ENCODE measurements at regions not wholly inside any gene's neighbourhood (a gene's known extent, or its start where the extent isn't known, plus 50 kb on each side); places are given as distances from the start of the nearest gene placed in this dataset.
A peak's percentile ranks its signal among the peaks of the same experiment; 100 is the strongest.

DNA sequence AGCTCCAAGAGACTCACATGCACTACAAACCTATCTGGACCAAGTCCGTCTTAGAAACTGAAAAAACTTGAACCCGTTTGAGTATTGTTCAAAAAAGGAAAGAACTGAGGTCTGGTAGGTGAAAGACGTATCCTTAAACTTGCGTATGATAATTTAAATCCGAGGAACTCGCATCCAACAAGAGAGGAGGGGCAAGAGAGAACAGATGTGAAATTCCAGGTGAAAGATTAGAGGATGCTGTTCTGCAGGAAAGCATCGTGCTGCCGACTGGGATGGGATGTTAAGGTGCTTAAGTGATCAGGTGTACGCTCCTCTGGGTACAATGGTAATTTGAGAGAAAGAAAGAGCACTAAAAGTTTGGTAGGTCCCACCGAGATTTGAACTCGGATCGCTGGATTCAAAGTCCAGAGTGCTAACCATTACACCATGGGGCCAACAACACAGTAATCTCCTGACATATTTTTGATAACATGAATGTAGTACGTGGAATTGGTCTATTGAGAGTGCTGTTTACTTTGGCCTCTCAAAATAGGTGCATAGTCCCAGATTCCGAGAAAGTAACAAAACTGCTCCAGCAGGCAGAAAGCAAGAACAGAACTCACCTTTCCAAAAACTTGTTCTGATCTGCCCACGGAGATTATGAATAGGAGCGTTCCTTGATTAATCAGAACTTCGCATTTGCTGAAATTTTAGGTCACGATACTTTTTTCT, 53.5 kb upstream of the BTN3A2 start:
- DNase-seq: peak; percentile 78

DNA sequence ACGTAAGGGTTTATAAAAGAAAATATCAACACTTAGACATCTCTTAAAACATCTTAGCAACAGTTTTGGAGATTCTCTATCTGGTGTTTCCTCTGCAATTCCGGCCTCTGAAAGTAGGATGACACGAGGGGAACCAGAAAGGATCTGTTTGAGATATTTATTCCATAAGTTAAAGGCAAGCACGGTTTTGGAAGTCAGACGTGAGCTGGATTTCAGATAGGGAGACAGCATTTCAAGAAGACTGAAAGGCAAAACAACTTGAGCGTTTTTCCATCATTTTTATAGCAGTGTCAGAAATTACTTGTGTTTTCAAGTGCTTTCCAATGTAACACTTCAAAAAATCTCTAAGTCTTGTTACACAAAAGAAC, 52.9 kb upstream of the BTN3A2 start:
- Histone ChIP-seq H3K9me3 (replicated peaks; ENCODE audit: control insufficient read depth, low read depth, low read length) (no peaks in the 10 kb centered on the region), H3K4me1 (ENCODE audit: control insufficient read depth, insufficient read depth, low read length) (peaks cover 9% of the 10 kb centered on the region), H3K27ac (ENCODE audit: low read length) (peak overlapping the region; percentile 37), H3K4me3 (ENCODE audit: low read length) (peak overlapping the region; percentile 69), H3K27me3 (ENCODE audit: control insufficient read depth, insufficient read depth, low read length) (no peaks in the 10 kb centered on the region), H3K36me3 (ENCODE audit: control insufficient read depth, insufficient read depth, low read length) (no peaks in the 10 kb centered on the region)
- 0% methylated on average over 2 of the region's 6 CpGs for WGBS (ENCODE audit: insufficient coverage)
- DNase-seq: peak; percentile 41

More for the DNA sequence above, 53.5 kb upstream of the BTN3A2 start:
- under 1% methylated on average over 8 of the region's 18 CpGs for WGBS (ENCODE audit: insufficient coverage)
- Histone ChIP-seq H3K9me3 (replicated peaks; ENCODE audit: control insufficient read depth, low read depth, low read length) (no peaks in the 10 kb centered on the region), H3K4me3 (ENCODE audit: low read length) (peak overlapping the region; percentile 69), H3K36me3 (ENCODE audit: control insufficient read depth, insufficient read depth, low read length) (no peaks in the 10 kb centered on the region), H3K4me1 (ENCODE audit: control insufficient read depth, insufficient read depth, low read length) (peaks cover 9% of the 10 kb centered on the region), H3K27ac (ENCODE audit: low read length) (peak overlapping the region; percentile 37), H3K27me3 (ENCODE audit: control insufficient read depth, insufficient read depth, low read length) (no peaks in the 10 kb centered on the region)

DNA sequence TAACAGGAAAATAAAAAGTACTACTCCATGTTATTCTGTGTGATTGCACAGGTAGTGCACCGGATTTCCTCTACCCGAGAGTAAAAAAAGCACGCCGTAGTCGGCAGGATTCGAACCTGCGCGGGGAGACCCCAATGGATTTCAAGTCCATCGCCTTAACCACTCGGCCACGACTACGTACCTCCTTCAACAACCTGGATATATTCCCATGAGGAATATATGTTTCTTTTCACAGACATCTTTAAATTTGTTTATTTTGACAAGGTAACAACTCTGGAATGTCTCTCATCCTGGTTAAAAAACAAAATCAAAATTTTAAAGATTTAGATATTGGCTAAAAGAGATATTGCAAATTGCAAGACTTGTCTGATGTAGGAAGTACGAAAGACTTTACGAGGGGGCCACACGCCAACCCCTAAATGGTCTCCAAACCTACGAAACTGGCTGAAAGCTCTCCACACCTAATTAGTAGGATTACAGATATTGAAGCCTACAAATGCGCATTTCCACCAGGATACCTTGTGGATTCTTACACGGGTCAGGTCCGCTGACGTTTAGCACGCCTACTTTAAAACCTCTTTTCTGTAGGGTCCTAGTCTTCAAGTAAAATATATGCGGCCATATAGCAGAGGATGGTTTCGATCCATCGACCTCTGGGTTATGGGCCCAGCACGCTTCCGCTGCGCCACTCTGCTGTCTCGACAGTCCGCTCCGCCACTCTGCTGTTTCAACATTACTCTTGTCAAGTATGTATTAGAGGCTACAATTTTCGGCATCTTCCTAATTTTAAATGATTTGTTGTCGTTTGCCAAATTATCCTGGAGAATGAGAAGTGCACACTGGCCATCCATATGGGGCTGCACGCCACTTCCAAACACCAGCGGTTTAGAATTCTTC, 52.2 kb upstream of the BTN3A2 start:
- Histone ChIP-seq H3K9me3 (replicated peaks; ENCODE audit: control insufficient read depth, low read depth, low read length) (no peaks in the 10 kb centered on the region), H3K36me3 (ENCODE audit: control insufficient read depth, insufficient read depth, low read length) (no peaks in the 10 kb centered on the region), H3K27ac (ENCODE audit: low read length) (peak overlapping the region; percentile 83), H3K4me3 (ENCODE audit: low read length) (peak overlapping the region; percentile 69), H3K4me1 (ENCODE audit: control insufficient read depth, insufficient read depth, low read length) (peaks cover 9% of the 10 kb centered on the region), H3K27me3 (ENCODE audit: control insufficient read depth, insufficient read depth, low read length) (no peaks in the 10 kb centered on the region)
- peak; percentile 92 for DNase-seq
- 0% methylated on average over 12 of the region's 34 CpGs for WGBS (ENCODE audit: insufficient coverage)

All from muscle of leg (tissue), 3 donors.